A673 (cell line): ENCODE measurements at regions not wholly inside any gene's neighbourhood (a gene's known extent, or its start where the extent isn't known, plus 50 kb on each side); places are given as distances from the start of the nearest gene placed in this dataset.

Experiments
- EZH2 ChIP-seq: fragments of 200-600 bp; sonication (generic); IDR thresholded peaks from 2 replicates; pipeline ENCODE4 v1.6.1; 2017; ENCODE audit warnings: borderline replicate concordance, low read depth, mild to moderate bottlenecking, mixed read lengths, antibody characterized with exemption, low read length; ENCODE audit not compliant: poor library complexity, severe bottlenecking
- TF ChIP-seq, protein P1 (sequence below): fragments of 300-800, 200-600 bp; sonication (generic); conservative IDR thresholded peaks from 2 replicates; pipeline ENCODE4 v1.5.1; 2017; ENCODE audit warnings: low read depth, mild to moderate bottlenecking, antibody characterized with exemption, low read length, moderate library complexity, mixed read lengths

DNA sequence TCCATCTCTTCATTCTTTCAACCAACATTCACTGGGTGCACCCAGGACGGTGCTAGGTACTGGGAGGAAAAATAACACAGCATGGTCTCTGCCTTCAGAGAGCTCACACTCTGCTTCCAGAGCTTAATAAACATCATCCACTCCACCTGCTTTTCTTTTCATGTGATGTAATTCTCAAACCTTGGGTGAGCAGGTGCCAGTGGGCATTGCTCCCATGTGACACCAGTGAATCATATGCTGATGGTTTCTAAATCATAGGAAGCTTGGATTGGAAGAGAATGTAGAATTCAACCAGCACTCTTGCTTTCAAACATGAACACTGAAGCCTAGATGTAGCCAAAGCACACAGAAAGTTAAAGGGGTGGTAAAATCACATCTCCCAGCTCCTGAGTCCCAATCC is 189.8 kb downstream of the FOXA2 start:
- TF ChIP-seq, protein P1, sequence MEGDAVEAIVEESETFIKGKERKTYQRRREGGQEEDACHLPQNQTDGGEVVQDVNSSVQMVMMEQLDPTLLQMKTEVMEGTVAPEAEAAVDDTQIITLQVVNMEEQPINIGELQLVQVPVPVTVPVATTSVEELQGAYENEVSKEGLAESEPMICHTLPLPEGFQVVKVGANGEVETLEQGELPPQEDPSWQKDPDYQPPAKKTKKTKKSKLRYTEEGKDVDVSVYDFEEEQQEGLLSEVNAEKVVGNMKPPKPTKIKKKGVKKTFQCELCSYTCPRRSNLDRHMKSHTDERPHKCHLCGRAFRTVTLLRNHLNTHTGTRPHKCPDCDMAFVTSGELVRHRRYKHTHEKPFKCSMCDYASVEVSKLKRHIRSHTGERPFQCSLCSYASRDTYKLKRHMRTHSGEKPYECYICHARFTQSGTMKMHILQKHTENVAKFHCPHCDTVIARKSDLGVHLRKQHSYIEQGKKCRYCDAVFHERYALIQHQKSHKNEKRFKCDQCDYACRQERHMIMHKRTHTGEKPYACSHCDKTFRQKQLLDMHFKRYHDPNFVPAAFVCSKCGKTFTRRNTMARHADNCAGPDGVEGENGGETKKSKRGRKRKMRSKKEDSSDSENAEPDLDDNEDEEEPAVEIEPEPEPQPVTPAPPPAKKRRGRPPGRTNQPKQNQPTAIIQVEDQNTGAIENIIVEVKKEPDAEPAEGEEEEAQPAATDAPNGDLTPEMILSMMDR, result no peak
- TF ChIP-seq EZH2, result no peak
